Activated CD8-positive, alpha-beta memory T cell treated with anti-CD3 and anti-CD28 coated beads for 4 hours (primary cell): ENCODE measurements at regions not wholly inside any gene's neighbourhood (a gene's known extent, or its start where the extent isn't known, plus 50 kb on each side); places are given as distances from the start of the nearest gene placed in this dataset.
"Not testable (repeated sequence)": the region's sequence is repeated elsewhere in the genome, so short reads cannot be mapped to it uniquely, and the experiment has no call there.

Experiments used
- DNase-seq, 2 donors: peaks; one replicate each; pipeline ENCODE4 v3.0.0-alpha.2; 2020; ENCODE audit warnings: low read depth in 2 of 2

- DNase-seq, result not testable (repeated sequence)
These were observed 75.7 kb downstream of the QDPR start for GRCh38 chr4:17436047-17436749.

- no peak for DNase-seq
These were observed 78.1 kb downstream of the QDPR start for GRCh38 chr4:17433827-17434226.

- no peak for DNase-seq
These were observed 83.9 kb downstream of the QDPR start for GRCh38 chr4:17427991-17428390.

GRCh38 chr4:17426222-17426621, 85.7 kb downstream of the QDPR start:
- no peak for DNase-seq

GRCh38 chr4:17418010-17418409, 93.9 kb downstream of the QDPR start:
- no peak for DNase-seq

GRCh38 chr4:17414392-17414791, 97.5 kb downstream of the QDPR start:
- DNase-seq, result no peak

- DNase-seq, result no peak
These were observed 111.2 kb downstream of the QDPR start for GRCh38 chr4:17400686-17401085.

- DNase-seq, result no peak
These were observed 113.1 kb downstream of the QDPR start for GRCh38 chr4:17398805-17399204.

GRCh38 chr4:17398035-17398434, 113.9 kb downstream of the QDPR start:
- no peak for DNase-seq

- no peak for DNase-seq
These were observed 114.3 kb downstream of the QDPR start for GRCh38 chr4:17397611-17398010.

- DNase-seq, result peak in 1 of 2 donors; percentile 7
These were observed 126.5 kb downstream of the QDPR start for GRCh38 chr4:17385403-17385802.

GRCh38 chr4:17380347-17380746, 131.5 kb downstream of the QDPR start:
- DNase-seq, result no peak

GRCh38 chr4:17376205-17376604, 135.7 kb downstream of the QDPR start:
- DNase-seq, result no peak

- DNase-seq, result no peak
These were observed 138.2 kb downstream of the QDPR start for GRCh38 chr4:17373666-17374065.

GRCh38 chr4:17370818-17371217, 141.1 kb downstream of the QDPR start:
- DNase-seq, result no peak

GRCh38 chr4:17368408-17368807, 143.5 kb downstream of the QDPR start:
- no peak for DNase-seq

- no peak for DNase-seq
These were observed 144.7 kb downstream of the QDPR start for GRCh38 chr4:17367201-17367600.

GRCh38 chr4:17366496-17366895, 145.4 kb downstream of the QDPR start:
- no peak for DNase-seq

GRCh38 chr4:17362430-17362829, 149.5 kb downstream of the QDPR start:
- DNase-seq, result no peak

GRCh38 chr4:17358241-17358640, 153.6 kb downstream of the QDPR start:
- no peak for DNase-seq

GRCh38 chr4:17356926-17357325, 155.0 kb downstream of the QDPR start:
- DNase-seq, result no peak

- DNase-seq, result no peak
These were observed 159.5 kb downstream of the QDPR start for GRCh38 chr4:17352357-17352756.

- DNase-seq, result no peak
These were observed 164.4 kb downstream of the QDPR start for GRCh38 chr4:17347445-17347844.

- DNase-seq, result no peak
These were observed 172.5 kb downstream of the QDPR start for GRCh38 chr4:17339376-17339775.
